ENCODE measurements at regions not wholly inside any gene's neighbourhood (a gene's known extent, or its start where the extent isn't known, plus 50 kb on each side); places are given as distances from the start of the nearest gene placed in this dataset.

DNA sequence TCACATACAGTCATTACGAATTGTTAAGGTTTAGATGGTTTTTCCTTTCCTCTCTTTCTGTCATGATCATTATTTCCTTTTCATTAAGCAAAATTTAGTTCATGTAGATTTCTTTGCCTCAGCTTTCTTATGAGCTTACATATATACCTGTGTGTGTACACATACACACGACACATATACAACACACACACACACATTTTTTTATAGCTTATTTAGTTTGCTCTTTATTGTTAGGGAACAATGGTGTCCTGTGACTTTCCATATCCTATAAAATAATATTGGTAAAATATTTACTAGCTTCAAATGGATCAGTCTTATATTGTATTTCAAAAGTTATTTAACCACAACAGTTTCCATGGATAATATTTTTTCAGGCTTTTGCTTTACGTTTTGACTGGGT, 840.7 kb downstream of the PCDH18 start:
- no peak overlapping the region for H3K9ac ChIP-seq (ENCODE audit: low read length in 2 of 2)
- H3K27me3 ChIP-seq (ENCODE audit: control insufficient read depth in 1 of 2, insufficient read depth in 2 of 2, low read length in 2 of 2) = no peaks in the 10 kb centered on the region
- no peak overlapping the region for H3K27ac ChIP-seq (ENCODE audit: low read length)
- no peaks in the 10 kb centered on the region for H3K36me3 ChIP-seq (ENCODE audit: control insufficient read depth in 2 of 2, insufficient read depth in 2 of 2, low read length in 2 of 2)
- no peak overlapping the region for H3K4me3 ChIP-seq (ENCODE audit: low read length in 2 of 2)
- H3K4me1 ChIP-seq (ENCODE audit: control insufficient read depth, insufficient read depth, low read length) = no peaks in the 10 kb centered on the region
- H3K9me3 ChIP-seq (ENCODE audit: control insufficient read depth in 2 of 2, low read length in 2 of 2) = no peaks in the 10 kb centered on the region

DNA sequence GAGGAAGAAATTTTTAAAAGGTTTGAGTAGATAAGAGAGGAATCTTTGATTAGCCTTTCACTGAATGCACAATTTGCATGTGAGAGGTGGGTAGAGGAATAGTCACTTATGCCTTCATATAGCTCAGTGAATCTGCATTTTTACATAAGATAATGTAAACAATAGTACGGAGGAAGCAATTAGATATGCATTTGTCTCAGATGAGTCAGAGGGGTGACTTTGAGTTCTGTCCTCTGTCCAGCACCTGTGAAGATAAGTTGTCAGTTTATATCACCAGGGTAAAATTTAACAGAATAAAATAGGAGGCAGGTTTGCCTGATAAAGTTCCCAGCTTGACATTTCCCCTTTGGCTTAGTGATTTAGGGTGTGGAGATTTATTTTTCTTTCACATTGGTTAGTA, 841.9 kb downstream of the PCDH18 start:
- no peak overlapping the region for H3K4me3 ChIP-seq (ENCODE audit: low read length in 2 of 2)
- no peak overlapping the region for H3K9ac ChIP-seq (ENCODE audit: low read length in 2 of 2)
- no peaks in the 10 kb centered on the region for H3K36me3 ChIP-seq (ENCODE audit: control insufficient read depth in 2 of 2, insufficient read depth in 2 of 2, low read length in 2 of 2)
- H3K27me3 ChIP-seq (ENCODE audit: control insufficient read depth in 1 of 2, insufficient read depth in 2 of 2, low read length in 2 of 2) = no peaks in the 10 kb centered on the region
- H3K4me1 ChIP-seq (ENCODE audit: control insufficient read depth, insufficient read depth, low read length) = no peaks in the 10 kb centered on the region
- H3K27ac ChIP-seq (ENCODE audit: low read length) = no peak overlapping the region
- H3K9me3 ChIP-seq (ENCODE audit: control insufficient read depth in 2 of 2, low read length in 2 of 2) = no peaks in the 10 kb centered on the region

DNA sequence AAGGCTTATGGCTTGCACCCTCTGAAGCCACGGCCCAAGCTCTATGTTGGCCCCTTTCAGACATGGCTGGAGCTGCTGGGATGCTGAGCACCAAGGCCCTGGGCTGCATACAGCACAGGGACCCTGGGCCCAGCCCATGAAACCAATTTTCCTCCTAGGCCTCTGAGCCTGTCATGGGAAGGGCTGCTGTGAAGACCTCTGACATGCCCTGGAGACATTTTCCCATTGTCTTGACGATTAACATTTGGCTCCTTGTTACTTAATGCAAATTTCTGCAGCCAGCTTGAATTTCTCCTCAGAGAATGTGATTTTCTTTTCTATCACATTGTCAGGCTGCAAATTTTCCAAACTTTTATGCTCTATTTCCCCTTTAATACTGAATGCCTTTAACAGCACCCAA, 844.7 kb downstream of the PCDH18 start:
- no peak overlapping the region for H3K27ac ChIP-seq (ENCODE audit: low read length)
- no peaks in the 10 kb centered on the region for H3K9me3 ChIP-seq (ENCODE audit: control insufficient read depth in 2 of 2, low read length in 2 of 2)
- H3K9ac ChIP-seq (ENCODE audit: low read length in 2 of 2) = no peak overlapping the region
- no peaks in the 10 kb centered on the region for H3K36me3 ChIP-seq (ENCODE audit: control insufficient read depth in 2 of 2, insufficient read depth in 2 of 2, low read length in 2 of 2)
- no peaks in the 10 kb centered on the region for H3K4me1 ChIP-seq (ENCODE audit: control insufficient read depth, insufficient read depth, low read length)
- no peaks in the 10 kb centered on the region for H3K27me3 ChIP-seq (ENCODE audit: control insufficient read depth in 1 of 2, insufficient read depth in 2 of 2, low read length in 2 of 2)
- no peak overlapping the region for H3K4me3 ChIP-seq (ENCODE audit: low read length in 2 of 2)

DNA sequence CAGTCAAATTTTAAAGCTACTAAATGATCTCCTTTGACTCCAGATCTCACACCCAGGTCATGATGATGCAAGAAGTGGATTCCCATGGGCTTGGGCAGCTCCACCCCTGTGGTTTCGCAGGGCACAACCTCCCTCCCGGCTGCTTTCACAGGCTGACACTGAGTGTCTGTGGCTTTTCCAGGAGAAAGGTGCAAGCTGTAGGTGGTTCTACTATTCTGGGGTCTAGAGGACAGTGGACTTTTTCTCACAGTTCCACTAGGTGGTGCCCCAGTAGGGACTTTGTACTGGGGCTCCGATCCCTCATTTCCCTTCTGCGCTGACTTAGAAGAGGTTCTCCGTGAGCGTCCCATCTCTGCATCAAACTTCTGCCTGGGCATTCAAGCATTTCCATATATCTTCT, 845.2 kb downstream of the PCDH18 start:
- no peak overlapping the region for H3K27ac ChIP-seq (ENCODE audit: low read length)
- no peaks in the 10 kb centered on the region for H3K4me1 ChIP-seq (ENCODE audit: control insufficient read depth, insufficient read depth, low read length)
- H3K36me3 ChIP-seq (ENCODE audit: control insufficient read depth in 2 of 2, insufficient read depth in 2 of 2, low read length in 2 of 2) = no peaks in the 10 kb centered on the region
- H3K27me3 ChIP-seq (ENCODE audit: control insufficient read depth in 1 of 2, insufficient read depth in 2 of 2, low read length in 2 of 2) = no peaks in the 10 kb centered on the region
- H3K9me3 ChIP-seq (ENCODE audit: control insufficient read depth in 2 of 2, low read length in 2 of 2) = no peaks in the 10 kb centered on the region
- H3K9ac ChIP-seq (ENCODE audit: low read length in 2 of 2) = no peak overlapping the region
- no peak overlapping the region for H3K4me3 ChIP-seq (ENCODE audit: low read length in 2 of 2)

DNA sequence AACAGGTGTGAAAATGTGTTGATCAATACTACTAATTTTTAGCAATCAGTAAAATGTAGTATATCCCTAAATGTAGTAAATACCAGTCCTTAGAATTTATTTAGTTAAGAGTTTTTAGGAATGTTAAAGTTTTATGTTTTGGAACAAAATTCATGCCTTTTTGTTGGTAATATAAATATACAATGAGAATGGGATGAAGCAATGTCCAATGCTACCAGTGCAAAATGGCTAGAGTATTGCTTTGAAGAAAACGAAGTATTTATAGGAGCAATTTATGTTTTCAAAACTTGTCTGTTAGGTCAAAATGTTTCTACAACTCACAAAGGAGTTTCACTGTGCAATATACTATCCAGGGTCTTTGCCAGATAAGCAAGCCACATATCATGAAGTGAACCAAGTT, 851.5 kb downstream of the PCDH18 start:
- Histone ChIP-seq H3K9me3 (ENCODE audit: control insufficient read depth in 2 of 2, low read length in 2 of 2) (no peaks in the 10 kb centered on the region), H3K36me3 (ENCODE audit: control insufficient read depth in 2 of 2, insufficient read depth in 2 of 2, low read length in 2 of 2) (no peaks in the 10 kb centered on the region), H3K27ac (ENCODE audit: low read length) (no peak overlapping the region), H3K4me1 (ENCODE audit: control insufficient read depth, insufficient read depth, low read length) (peaks cover 2% of the 10 kb centered on the region), H3K9ac (ENCODE audit: low read length in 2 of 2) (no peak overlapping the region), H3K4me3 (ENCODE audit: low read length in 2 of 2) (no peak overlapping the region), H3K27me3 (ENCODE audit: control insufficient read depth in 1 of 2, insufficient read depth in 2 of 2, low read length in 2 of 2) (no peaks in the 10 kb centered on the region)

DNA sequence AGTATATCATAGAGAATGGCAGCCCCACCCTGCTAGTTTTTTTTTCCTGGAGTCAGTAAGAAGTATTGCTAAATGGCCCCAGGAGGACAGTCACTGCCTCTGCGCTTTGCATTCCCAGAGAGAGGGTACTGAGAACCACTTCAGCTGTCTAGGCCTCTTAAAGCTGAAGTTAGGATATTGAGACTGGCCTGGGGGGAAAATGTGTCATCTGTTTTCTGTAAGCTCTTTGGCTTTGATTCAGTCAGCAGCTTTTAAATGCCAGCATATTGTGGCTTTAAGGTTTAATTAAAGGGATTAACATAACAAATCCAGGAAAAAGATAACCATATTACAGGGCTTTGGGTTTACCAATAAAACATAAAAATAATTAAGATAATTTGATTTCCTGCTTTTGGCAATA, 852.0 kb downstream of the PCDH18 start:
- Histone ChIP-seq H3K27me3 (ENCODE audit: control insufficient read depth in 1 of 2, insufficient read depth in 2 of 2, low read length in 2 of 2) (no peaks in the 10 kb centered on the region), H3K9ac (ENCODE audit: low read length in 2 of 2) (no peak overlapping the region), H3K4me1 (ENCODE audit: control insufficient read depth, insufficient read depth, low read length) (peaks cover 2% of the 10 kb centered on the region), H3K36me3 (ENCODE audit: control insufficient read depth in 2 of 2, insufficient read depth in 2 of 2, low read length in 2 of 2) (no peaks in the 10 kb centered on the region), H3K4me3 (ENCODE audit: low read length in 2 of 2) (no peak overlapping the region), H3K27ac (ENCODE audit: low read length) (no peak overlapping the region), H3K9me3 (ENCODE audit: control insufficient read depth in 2 of 2, low read length in 2 of 2) (no peaks in the 10 kb centered on the region)

DNA sequence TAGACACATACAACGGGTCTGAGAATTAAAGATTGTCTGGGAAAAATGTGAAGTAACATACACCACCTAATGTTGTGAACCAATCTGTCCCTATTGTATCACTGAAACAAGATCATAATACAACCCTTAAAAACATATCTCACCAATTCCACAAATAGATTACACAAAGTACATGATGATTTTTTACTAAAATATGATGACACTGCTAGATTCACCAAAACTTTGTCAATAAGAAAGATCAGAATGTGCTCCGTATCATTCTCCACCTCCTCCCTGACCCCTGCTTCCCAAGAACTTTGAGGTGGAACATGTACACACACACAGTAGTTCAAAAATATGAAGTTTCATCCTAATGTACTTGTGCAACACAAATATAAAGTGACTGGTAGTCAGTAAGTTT, 862.0 kb downstream of the PCDH18 start:
- Histone ChIP-seq H3K9ac (ENCODE audit: low read length in 2 of 2) (no peak overlapping the region), H3K9me3 (ENCODE audit: control insufficient read depth in 2 of 2, low read length in 2 of 2) (no peaks in the 10 kb centered on the region), H3K4me3 (ENCODE audit: low read length in 2 of 2) (no peak overlapping the region), H3K4me1 (ENCODE audit: control insufficient read depth, insufficient read depth, low read length) (no peaks in the 10 kb centered on the region), H3K27ac (ENCODE audit: low read length) (no peak overlapping the region), H3K27me3 (ENCODE audit: control insufficient read depth in 1 of 2, insufficient read depth in 2 of 2, low read length in 2 of 2) (no peaks in the 10 kb centered on the region), H3K36me3 (ENCODE audit: control insufficient read depth in 2 of 2, insufficient read depth in 2 of 2, low read length in 2 of 2) (no peaks in the 10 kb centered on the region)

DNA sequence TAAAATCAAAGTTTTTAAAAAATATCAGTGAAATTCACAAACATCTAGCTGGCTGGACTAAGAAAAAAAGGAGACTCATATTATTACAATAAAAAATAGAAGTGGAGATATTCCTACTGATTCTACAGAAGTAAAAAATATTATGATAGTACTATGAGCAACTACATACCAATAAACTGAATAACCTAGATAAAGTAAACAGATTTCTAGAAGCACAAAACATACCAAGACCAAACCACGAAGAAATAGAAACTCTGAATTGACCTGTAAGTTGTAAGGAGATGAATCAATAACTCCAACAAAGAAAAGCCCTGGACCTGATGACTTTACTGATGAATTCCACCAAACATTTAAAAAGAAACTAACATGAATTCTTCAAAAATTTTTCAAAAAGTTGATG, 867.3 kb downstream of the PCDH18 start:
- no peak overlapping the region for H3K4me3 ChIP-seq (ENCODE audit: low read length in 2 of 2)
- H3K9me3 ChIP-seq (ENCODE audit: control insufficient read depth in 2 of 2, low read length in 2 of 2) = peaks cover 0 to 4% of the 10 kb centered on the region in 2 donors
- H3K36me3 ChIP-seq (ENCODE audit: control insufficient read depth in 2 of 2, insufficient read depth in 2 of 2, low read length in 2 of 2) = no peaks in the 10 kb centered on the region
- no peak overlapping the region for H3K27ac ChIP-seq (ENCODE audit: low read length)
- H3K27me3 ChIP-seq (ENCODE audit: control insufficient read depth in 1 of 2, insufficient read depth in 2 of 2, low read length in 2 of 2) = no peaks in the 10 kb centered on the region
- H3K9ac ChIP-seq (ENCODE audit: low read length in 2 of 2) = no peak overlapping the region
- no peaks in the 10 kb centered on the region for H3K4me1 ChIP-seq (ENCODE audit: control insufficient read depth, insufficient read depth, low read length)

DNA sequence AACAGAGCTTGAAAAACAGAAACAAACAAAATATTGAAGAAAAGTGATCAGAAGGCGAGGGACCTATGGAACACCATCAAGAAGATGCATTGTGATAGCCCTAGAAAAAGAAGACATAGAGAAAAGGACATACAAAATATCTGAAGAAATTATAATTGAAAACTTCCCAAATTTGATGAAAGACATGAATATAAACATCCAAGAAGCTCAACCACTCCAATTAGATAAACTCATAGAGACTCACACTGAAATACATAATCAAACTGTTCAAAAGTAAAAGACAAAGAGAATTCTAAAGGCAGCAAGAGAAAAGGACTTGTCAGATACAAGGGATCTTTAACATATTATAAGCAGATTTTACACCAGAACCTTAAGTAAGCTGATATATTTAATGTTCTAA, 869.8 kb downstream of the PCDH18 start:
- Histone ChIP-seq H3K4me3 (ENCODE audit: low read length in 2 of 2) (no peak overlapping the region), H3K4me1 (ENCODE audit: control insufficient read depth, insufficient read depth, low read length) (no peaks in the 10 kb centered on the region), H3K9ac (ENCODE audit: low read length in 2 of 2) (no peak overlapping the region), H3K27me3 (ENCODE audit: control insufficient read depth in 1 of 2, insufficient read depth in 2 of 2, low read length in 2 of 2) (no peaks in the 10 kb centered on the region), H3K9me3 (ENCODE audit: control insufficient read depth in 2 of 2, low read length in 2 of 2) (peaks cover 0 to 4% of the 10 kb centered on the region in 2 donors), H3K36me3 (ENCODE audit: control insufficient read depth in 2 of 2, insufficient read depth in 2 of 2, low read length in 2 of 2) (no peaks in the 10 kb centered on the region), H3K27ac (ENCODE audit: low read length) (no peak overlapping the region)

DNA sequence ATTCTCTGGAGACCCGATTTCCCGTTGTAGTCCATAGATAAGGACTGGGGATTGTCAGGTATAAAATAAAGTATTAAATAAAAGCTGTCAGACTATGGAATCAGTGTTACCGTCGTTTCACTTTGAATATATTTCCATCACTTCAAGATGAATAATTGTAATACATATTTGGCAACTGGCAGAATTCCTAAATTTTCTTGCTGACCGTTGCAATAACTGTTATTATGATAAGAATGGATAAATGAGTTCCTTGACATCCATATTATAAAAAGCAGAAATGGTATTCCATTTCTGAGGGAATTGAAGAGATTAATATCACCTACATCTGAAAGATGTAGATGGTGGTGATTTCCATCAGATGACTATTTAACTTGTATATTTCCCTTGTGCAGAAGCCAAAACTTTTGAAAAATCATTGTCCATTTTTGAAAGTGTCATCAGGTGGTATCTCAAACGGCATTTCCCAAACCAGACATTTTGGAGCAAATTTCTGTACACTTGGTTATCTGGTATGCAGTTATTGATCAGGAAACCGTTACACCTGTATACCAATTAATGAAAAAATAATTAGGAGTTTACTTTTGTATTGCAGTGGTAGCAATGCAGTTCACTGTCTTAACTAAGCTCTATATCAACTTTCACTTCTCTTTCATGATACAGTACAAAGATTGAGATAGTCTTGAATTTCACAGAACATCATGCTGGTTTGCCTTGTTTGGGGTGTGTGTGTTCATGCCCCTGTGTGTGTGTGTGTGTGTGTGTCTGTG, 878.5 kb downstream of the PCDH18 start:
- H3K27me3 ChIP-seq (ENCODE audit: control insufficient read depth in 1 of 2, insufficient read depth in 2 of 2, low read length in 2 of 2) = no peaks in the 10 kb centered on the region
- H3K36me3 ChIP-seq (ENCODE audit: control insufficient read depth in 2 of 2, insufficient read depth in 2 of 2, low read length in 2 of 2) = no peaks in the 10 kb centered on the region
- no peaks in the 10 kb centered on the region for H3K4me1 ChIP-seq (ENCODE audit: control insufficient read depth, insufficient read depth, low read length)
- no peaks in the 10 kb centered on the region for H3K9me3 ChIP-seq (ENCODE audit: control insufficient read depth in 2 of 2, low read length in 2 of 2)
- no peak overlapping the region for H3K27ac ChIP-seq (ENCODE audit: low read length)
- H3K9ac ChIP-seq (ENCODE audit: low read length in 2 of 2) = no peak overlapping the region
- no peak overlapping the region for H3K4me3 ChIP-seq (ENCODE audit: low read length in 2 of 2)

DNA sequence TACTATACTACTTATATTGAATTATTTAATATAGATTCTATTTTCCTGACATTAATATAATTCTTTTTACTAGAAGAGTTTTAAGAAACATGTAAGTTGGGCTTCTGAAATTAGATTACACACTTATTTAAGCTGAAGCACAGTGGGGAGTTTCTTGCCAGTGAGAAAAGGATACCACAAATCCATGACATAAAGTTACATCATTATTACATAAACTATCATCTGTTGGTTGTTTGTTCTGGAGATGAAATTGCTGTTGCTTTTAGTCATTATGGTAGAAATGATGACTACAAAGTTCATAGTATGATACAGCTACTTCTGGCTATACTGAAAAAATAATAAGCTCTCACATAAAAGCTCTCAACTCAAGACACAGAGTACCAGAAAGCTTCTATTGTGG, 880.4 kb downstream of the PCDH18 start:
- no peak overlapping the region for H3K9ac ChIP-seq (ENCODE audit: low read length in 2 of 2)
- H3K27me3 ChIP-seq (ENCODE audit: control insufficient read depth in 1 of 2, insufficient read depth in 2 of 2, low read length in 2 of 2) = no peaks in the 10 kb centered on the region
- H3K9me3 ChIP-seq (ENCODE audit: control insufficient read depth in 2 of 2, low read length in 2 of 2) = no peaks in the 10 kb centered on the region
- H3K4me3 ChIP-seq (ENCODE audit: low read length in 2 of 2) = no peak overlapping the region
- no peak overlapping the region for H3K27ac ChIP-seq (ENCODE audit: low read length)
- H3K36me3 ChIP-seq (ENCODE audit: control insufficient read depth in 2 of 2, insufficient read depth in 2 of 2, low read length in 2 of 2) = no peaks in the 10 kb centered on the region
- no peaks in the 10 kb centered on the region for H3K4me1 ChIP-seq (ENCODE audit: control insufficient read depth, insufficient read depth, low read length)

Measured in stomach smooth muscle (tissue), 2 donors.